ENCODE measurements at regions not wholly inside any gene's neighbourhood (a gene's known extent, or its start where the extent isn't known, plus 50 kb on each side); places are given as distances from the start of the nearest gene placed in this dataset.

DNA sequence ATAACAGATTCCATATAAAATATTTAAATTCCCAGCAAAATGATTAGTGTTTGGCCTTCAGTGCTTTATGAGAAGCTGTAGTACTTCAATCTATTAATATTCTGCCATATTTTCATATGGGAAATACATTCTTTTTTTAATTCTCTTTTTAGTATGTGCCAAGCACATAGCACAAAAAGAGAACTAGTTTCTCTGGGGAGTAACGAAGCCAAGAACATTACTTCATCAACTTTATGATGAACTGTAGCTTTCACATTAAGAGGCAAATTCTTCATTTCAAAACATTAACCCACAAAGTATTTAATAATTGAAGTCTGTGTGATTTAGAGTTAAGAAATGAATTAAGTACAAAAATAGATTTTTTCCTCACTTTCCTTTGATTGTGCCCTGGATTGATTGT is 281.0 kb upstream of the EYS start:
- FAIRE-seq (no peak), DNase-seq (ENCODE audit: low read depth in 1 of 2, low spot score in 2 of 2) (no peak)
- Histone ChIP-seq H3K27ac (ENCODE audit: low read depth, low read length) (no peak overlapping the region), H4K8ac (ENCODE audit: extremely low read depth, insufficient read depth, low read length) (no peak overlapping the region), H3K23me2 (ENCODE audit: low read depth, low read length) (no peaks in the 10 kb centered on the region), H2BK120ac (replicated peaks; ENCODE audit: low read depth, low read length) (no peak overlapping the region), H3K79me1 (ENCODE audit: low read depth, low read length) (no peaks in the 10 kb centered on the region), H2AK5ac (ENCODE audit: low read depth, low read length) (no peak overlapping the region), H2BK5ac (ENCODE audit: low read depth, low read length) (no peak overlapping the region), H2AFZ (ENCODE audit: low read length) (no peak overlapping the region), H3K36me3 (ENCODE audit: control insufficient read depth in 2 of 4, insufficient read depth in 4 of 4, low read length in 3 of 4) (no peaks in the 10 kb centered on the region), H3K18ac (ENCODE audit: extremely low read depth, low read length) (no peak overlapping the region), H3K14ac (ENCODE audit: insufficient read length) (no peak overlapping the region), H2BK20ac (ENCODE audit: low read length) (no peak overlapping the region), H4K91ac (replicated peaks; ENCODE audit: insufficient read length, low read length) (no peak overlapping the region), H3K79me2 (ENCODE audit: control insufficient read depth in 1 of 2, insufficient read depth in 2 of 2, low read length in 2 of 2) (no peaks in the 10 kb centered on the region), H2BK12ac (ENCODE audit: low read depth, low read length) (no peak overlapping the region), H4K20me1 (replicated peaks in 1 of 2; ENCODE audit: control insufficient read depth in 1 of 2, insufficient read depth in 2 of 2, low read length in 2 of 2) (no peaks in the 10 kb centered on the region), H2BK15ac (ENCODE audit: low read length) (no peak overlapping the region), H3K4ac (replicated peaks; ENCODE audit: insufficient read length, low read depth, low read length) (no peak overlapping the region), H3K4me2 (ENCODE audit: insufficient read depth in 1 of 2, low read depth in 2 of 2, low read length in 2 of 2) (no peak overlapping the region), H3K9me3 (ENCODE audit: insufficient read depth in 2 of 2, low read depth in 1 of 2, low read length in 1 of 2) (no peaks in the 10 kb centered on the region), H3K9ac (replicated peaks in 1 of 4; ENCODE audit: extremely low read depth in 1 of 4, low read depth in 3 of 4, low read length in 3 of 4) (no peak overlapping the region), H3K23ac (ENCODE audit: insufficient read length) (no peak overlapping the region), H3K27me3 (replicated peaks in 1 of 4; ENCODE audit: control insufficient read depth in 3 of 4, extremely low read depth in 1 of 4, insufficient read depth in 3 of 4, low read length in 3 of 4) (no peaks in the 10 kb centered on the region), H4K5ac (ENCODE audit: insufficient read length, low read depth, low read length) (no peak overlapping the region), H3K56ac (replicated peaks; ENCODE audit: insufficient read length, low read depth, low read length) (no peak overlapping the region), H3K4me3 (ENCODE audit: extremely low read depth in 1 of 4, insufficient read depth in 2 of 4, low read depth in 3 of 4, low read length in 4 of 4) (no peak overlapping the region), H3K4me1 (replicated peaks in 1 of 4; ENCODE audit: control insufficient read depth in 3 of 4, insufficient read depth in 4 of 4, low read length in 3 of 4) (no peaks in the 10 kb centered on the region)
- ChIA-PET POLR2A (ENCODE audit: partially characterized antibody) (no interaction called here), CTCF (ENCODE audit: partially characterized antibody) (no interaction called here)
- 92% methylated on average over 1 of the region's 1 CpG; no CpG with 5 or more reads in 1 of the 2 experiments for WGBS, 2 experiments (ENCODE audit: extremely low coverage in 1 of 2, insufficient coverage in 1 of 2, insufficient read length in 1 of 2, insufficient replicate concordance in 2 of 2, low coverage in 1 of 2, low lambda C conversion rate in 2 of 2, missing lambda C conversion rate in 1 of 2)
- TF ChIP-seq GABPA (IDR thresholded peaks at IDR 0.05; ENCODE audit: borderline replicate concordance, insufficient read depth, low read length): no peak
- no peak for TF ChIP-seq MAFK (IDR thresholded peaks at IDR 0.05; ENCODE audit: low read depth, low read length)
- no peak for TF ChIP-seq POU5F1 (IDR thresholded peaks at IDR 0.05; ENCODE audit: low read depth, low read length)
- TF ChIP-seq FOSL1 (IDR thresholded peaks at IDR 0.05; ENCODE audit: insufficient read depth, low read depth, low read length): no peak
- TF ChIP-seq HDAC6 (IDR thresholded peaks at IDR 0.05; ENCODE audit: low read depth, low read length): no peak

Data from H1 (cell line).